Keratinocyte (primary cell): ENCODE measurements at regions not wholly inside any gene's neighbourhood (a gene's known extent, or its start where the extent isn't known, plus 50 kb on each side); places are given as distances from the start of the nearest gene placed in this dataset.

Source experiments
- DNase-seq: peaks from one replicate; pipeline ENCODE4 v3.0.0-alpha.2; 2011; ENCODE audit warnings: low read depth, missing footprints, low spot score
- FAIRE-seq: peaks from 2 replicates; lab custom pipeline; 2011; peaks lifted over from hg19 to GRCh38; lab: Jason Lieb, UNC
- H2AFZ ChIP-seq: 2 replicates; pipeline ENCODE4 v1.6.0; 2012; ENCODE audit warnings: low read length, control low read depth, inconsistent platforms; ENCODE audit not compliant: control insufficient read depth
- H3K27ac ChIP-seq: 2 replicates; pipeline ENCODE4 v1.5.1; 2011; ENCODE audit warnings: low read length; ENCODE audit not compliant: control insufficient read depth, insufficient read depth
- H3K27me3 ChIP-seq: 3 replicates; pipeline ENCODE4 v1.6.0; 2011; ENCODE audit warnings: low read length; ENCODE audit not compliant: control insufficient read depth, insufficient read depth; ENCODE audit errors: extremely low read depth
- H3K36me3 ChIP-seq, 2 experiments: 2 replicates in 1 of 2; 3 replicates in 1 of 2; pipeline ENCODE4 v1.5.1; 2011; ENCODE audit warnings: low read length in 2 of 2, mild to moderate bottlenecking in 1 of 2; ENCODE audit not compliant: control insufficient read depth in 2 of 2, insufficient read depth in 2 of 2; ENCODE audit errors: extremely low read depth in 1 of 2
- H3K4me1 ChIP-seq: 3 replicates; pipeline ENCODE4 v1.5.1; 2011; ENCODE audit warnings: low read length; ENCODE audit not compliant: control insufficient read depth, insufficient read depth; ENCODE audit errors: extremely low read depth
- H3K4me2 ChIP-seq: 3 replicates; pipeline ENCODE4 v1.6.0; 2011; ENCODE audit warnings: low read depth, low read length; ENCODE audit not compliant: control insufficient read depth, insufficient read depth; ENCODE audit errors: extremely low read depth
- H3K4me3 ChIP-seq, 3 experiments: fragments of 200-600 bp in 1 of 3; sonication (generic) in 1 of 3; 2 replicates in 2 of 3; 3 replicates in 1 of 3; pipeline ENCODE4 v1.5.1; 2011 to 2016; ENCODE audit warnings: low read length in 3 of 3, mild to moderate bottlenecking in 3 of 3, control low read depth in 2 of 3, inconsistent platforms in 1 of 3, low read depth in 1 of 3, mixed read lengths in 1 of 3, mixed run types in 1 of 3, moderate library complexity in 1 of 3; ENCODE audit not compliant: control insufficient read depth in 2 of 3, insufficient read depth in 2 of 3; ENCODE audit errors: extremely low read depth in 1 of 3
- H3K79me2 ChIP-seq: 2 replicates; pipeline ENCODE4 v1.6.0; 2012; ENCODE audit warnings: low read length; ENCODE audit not compliant: control insufficient read depth, insufficient read depth
- H3K9ac ChIP-seq: 3 replicates; pipeline ENCODE4 v1.6.0; 2011; ENCODE audit warnings: low read length; ENCODE audit not compliant: control insufficient read depth, insufficient read depth; ENCODE audit errors: extremely low read depth
- H3K9me1 ChIP-seq: 3 replicates; pipeline ENCODE4 v1.6.0; 2011; ENCODE audit warnings: low read length; ENCODE audit not compliant: control insufficient read depth, insufficient read depth; ENCODE audit errors: extremely low read depth
- H3K9me3 ChIP-seq: 2 replicates; pipeline ENCODE4 v1.5.1; 2012; ENCODE audit warnings: low read depth, low read length; ENCODE audit not compliant: control insufficient read depth
- H4K20me1 ChIP-seq: 3 replicates; pipeline ENCODE4 v1.6.0; 2011; ENCODE audit warnings: low read length; ENCODE audit not compliant: control insufficient read depth, insufficient read depth; ENCODE audit errors: extremely low read depth
- EZH2 ChIP-seq: IDR thresholded peaks from one replicate; pipeline ENCODE4 v1.6.1; 2012; ENCODE audit warnings: inconsistent platforms, mild to moderate bottlenecking, low read length, moderate library complexity
- dilution Hi-C: fragments of 300-500 bp; cut with MboI; formaldehyde crosslinking; loops from one replicate; pipeline ENCODE4 v1.7.0; 2020; ENCODE audit warnings: low sequenced_read_pairs; ENCODE audit not compliant: extremely low pct_ligation_motif_present
- TF ChIP-seq, protein P1 (sequence below), 3 experiments: IDR thresholded peaks in 1 of 3; conservative IDR thresholded peaks in 1 of 3; optimal IDR thresholded peaks in 1 of 3; 2 replicates in 2 of 3; 3 replicates in 1 of 3; pipeline versions ENCODE3 to v1.5.1; 2011; ENCODE audit warnings: low read length in 3 of 3, mild to moderate bottlenecking in 3 of 3, moderate library complexity in 2 of 3, control low read depth in 1 of 3, inconsistent platforms in 1 of 3; ENCODE audit not compliant: insufficient read depth in 2 of 3; ENCODE audit errors: extremely low read depth in 1 of 3

DNA sequence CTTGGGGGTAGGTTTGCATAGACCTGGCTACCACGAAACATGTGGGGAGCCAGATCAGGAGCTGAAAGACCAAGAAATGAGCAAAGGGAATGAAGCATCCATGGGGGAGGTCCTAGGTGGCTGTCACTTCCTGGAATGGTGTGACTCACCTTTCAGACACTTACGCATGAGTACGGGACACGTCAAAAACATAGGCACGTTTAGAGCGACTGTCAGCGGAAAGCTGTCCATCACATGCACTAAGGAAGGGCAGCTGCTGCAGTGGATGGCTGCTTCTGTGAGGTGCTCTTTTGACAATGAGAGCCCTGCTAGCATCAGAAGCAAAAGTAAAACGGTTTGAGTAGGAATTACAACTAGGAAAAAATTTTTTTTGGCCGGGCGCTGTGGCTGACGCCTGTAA lies 244.6 kb upstream of the CCDC54 start:
- H3K79me2 ChIP-seq, result no peaks in the 10 kb centered on the region
- DNase-seq (no peak), FAIRE-seq (no peak)
- H4K20me1 ChIP-seq, result no peaks in the 10 kb centered on the region
- no peaks in the 10 kb centered on the region for H3K4me1 ChIP-seq
- no peak overlapping the region for H3K27ac ChIP-seq
- no peaks in the 10 kb centered on the region for H3K9me1 ChIP-seq
- no peak overlapping the region for H3K4me3 ChIP-seq
- H3K36me3 ChIP-seq, result no peaks in the 10 kb centered on the region
- H3K9me3 ChIP-seq, result no peaks in the 10 kb centered on the region
- no peak overlapping the region for H2AFZ ChIP-seq
- no peak overlapping the region for H3K9ac ChIP-seq
- TF ChIP-seq, protein P1, sequence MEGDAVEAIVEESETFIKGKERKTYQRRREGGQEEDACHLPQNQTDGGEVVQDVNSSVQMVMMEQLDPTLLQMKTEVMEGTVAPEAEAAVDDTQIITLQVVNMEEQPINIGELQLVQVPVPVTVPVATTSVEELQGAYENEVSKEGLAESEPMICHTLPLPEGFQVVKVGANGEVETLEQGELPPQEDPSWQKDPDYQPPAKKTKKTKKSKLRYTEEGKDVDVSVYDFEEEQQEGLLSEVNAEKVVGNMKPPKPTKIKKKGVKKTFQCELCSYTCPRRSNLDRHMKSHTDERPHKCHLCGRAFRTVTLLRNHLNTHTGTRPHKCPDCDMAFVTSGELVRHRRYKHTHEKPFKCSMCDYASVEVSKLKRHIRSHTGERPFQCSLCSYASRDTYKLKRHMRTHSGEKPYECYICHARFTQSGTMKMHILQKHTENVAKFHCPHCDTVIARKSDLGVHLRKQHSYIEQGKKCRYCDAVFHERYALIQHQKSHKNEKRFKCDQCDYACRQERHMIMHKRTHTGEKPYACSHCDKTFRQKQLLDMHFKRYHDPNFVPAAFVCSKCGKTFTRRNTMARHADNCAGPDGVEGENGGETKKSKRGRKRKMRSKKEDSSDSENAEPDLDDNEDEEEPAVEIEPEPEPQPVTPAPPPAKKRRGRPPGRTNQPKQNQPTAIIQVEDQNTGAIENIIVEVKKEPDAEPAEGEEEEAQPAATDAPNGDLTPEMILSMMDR (optimal IDR thresholded peaks at IDR 0.05 in 1 of 3, IDR thresholded peaks at IDR 0.05 in 1 of 3, conservative IDR thresholded peaks at IDR 0.05 in 1 of 3; ENCODE audit: extremely low read depth in 1 of 3, insufficient read depth in 2 of 3, low read length in 3 of 3), result no peak
- TF ChIP-seq EZH2, result no peak
- dilution Hi-C loops, result no loop called here
- H3K4me2 ChIP-seq, result no peak overlapping the region
- no peaks in the 10 kb centered on the region for H3K27me3 ChIP-seq

DNA sequence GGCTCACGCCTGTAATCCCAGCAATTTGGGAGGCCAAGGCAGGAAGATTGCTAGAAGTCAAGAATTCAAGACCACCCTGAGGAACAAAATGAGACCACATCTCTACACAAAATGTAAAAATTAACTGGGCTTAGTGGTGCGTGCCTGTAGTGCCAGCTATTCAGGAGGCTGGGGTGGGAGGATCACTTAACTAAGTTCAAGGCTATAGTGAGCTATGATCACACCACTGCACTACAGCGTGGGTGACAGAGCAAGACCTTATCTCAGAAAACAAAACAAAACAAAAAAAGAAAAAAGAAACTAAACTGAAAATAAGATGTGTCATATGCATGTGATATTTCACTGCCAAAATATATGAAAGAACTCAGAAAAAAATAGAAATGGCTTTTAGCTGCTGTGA lies 243.3 kb upstream of the CCDC54 start:
- Histone ChIP-seq H4K20me1 (no peaks in the 10 kb centered on the region), H2AFZ (no peak overlapping the region), H3K79me2 (no peaks in the 10 kb centered on the region), H3K4me3 (no peak overlapping the region), H3K9me1 (no peaks in the 10 kb centered on the region), H3K4me1 (no peaks in the 10 kb centered on the region), H3K27ac (no peak overlapping the region), H3K36me3 (no peaks in the 10 kb centered on the region), H3K4me2 (no peak overlapping the region), H3K9ac (no peak overlapping the region), H3K9me3 (no peaks in the 10 kb centered on the region), H3K27me3 (no peaks in the 10 kb centered on the region)
- TF ChIP-seq EZH2, result no peak
- TF ChIP-seq, protein P1 (optimal IDR thresholded peaks at IDR 0.05 in 1 of 3, IDR thresholded peaks at IDR 0.05 in 1 of 3, conservative IDR thresholded peaks at IDR 0.05 in 1 of 3; ENCODE audit: extremely low read depth in 1 of 3, insufficient read depth in 2 of 3, low read length in 3 of 3), result no peak
- FAIRE-seq (no peak), DNase-seq (no peak)
- dilution Hi-C loops, result no loop called here
